OCI-LY3 (cell line): ENCODE measurements at regions not wholly inside any gene's neighbourhood (a gene's known extent, or its start where the extent isn't known, plus 50 kb on each side); places are given as distances from the start of the nearest gene placed in this dataset.

Source experiments
- EZH2phosphoT487 ChIP-seq: fragments of 200-600 bp; shearing (Covaris generic); IDR thresholded peaks from 2 replicates; pipeline ENCODE4 v1.6.1; 2018; ENCODE audit warnings: antibody characterized with exemption, mixed run types, low read depth
- TF ChIP-seq, protein P1 (sequence below): fragments of 200-600, 300-600 bp; sonication (generic); IDR thresholded peaks from 2 replicates; pipeline ENCODE4 v1.5.1; 2014; ENCODE audit warnings: antibody characterized with exemption, low read length, low read depth

DNA sequence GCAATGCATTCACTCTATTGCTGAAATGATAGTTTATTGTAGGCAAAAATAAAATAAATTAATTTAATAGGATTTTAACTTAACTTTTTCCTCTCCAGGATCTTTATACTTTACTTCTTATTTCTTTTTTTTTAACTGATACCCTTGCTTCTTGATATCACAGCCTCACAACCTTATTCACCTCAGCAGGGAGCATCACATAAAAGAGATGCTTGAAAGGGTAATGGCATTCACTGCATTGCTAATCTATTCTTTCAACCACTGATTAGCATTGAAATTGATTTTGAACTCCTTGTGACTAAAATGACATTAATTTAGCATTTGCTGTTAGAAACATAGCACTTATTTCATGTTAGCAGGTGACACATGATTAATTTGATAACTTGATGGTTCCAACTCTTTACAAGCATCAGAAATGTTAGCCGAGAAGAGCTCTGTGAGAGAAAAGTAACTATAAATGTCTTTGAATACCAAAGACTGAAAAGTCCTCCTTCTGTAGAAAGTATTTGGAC is 689.5 kb upstream of the MGAT4C start:
- TF ChIP-seq, protein P1, sequence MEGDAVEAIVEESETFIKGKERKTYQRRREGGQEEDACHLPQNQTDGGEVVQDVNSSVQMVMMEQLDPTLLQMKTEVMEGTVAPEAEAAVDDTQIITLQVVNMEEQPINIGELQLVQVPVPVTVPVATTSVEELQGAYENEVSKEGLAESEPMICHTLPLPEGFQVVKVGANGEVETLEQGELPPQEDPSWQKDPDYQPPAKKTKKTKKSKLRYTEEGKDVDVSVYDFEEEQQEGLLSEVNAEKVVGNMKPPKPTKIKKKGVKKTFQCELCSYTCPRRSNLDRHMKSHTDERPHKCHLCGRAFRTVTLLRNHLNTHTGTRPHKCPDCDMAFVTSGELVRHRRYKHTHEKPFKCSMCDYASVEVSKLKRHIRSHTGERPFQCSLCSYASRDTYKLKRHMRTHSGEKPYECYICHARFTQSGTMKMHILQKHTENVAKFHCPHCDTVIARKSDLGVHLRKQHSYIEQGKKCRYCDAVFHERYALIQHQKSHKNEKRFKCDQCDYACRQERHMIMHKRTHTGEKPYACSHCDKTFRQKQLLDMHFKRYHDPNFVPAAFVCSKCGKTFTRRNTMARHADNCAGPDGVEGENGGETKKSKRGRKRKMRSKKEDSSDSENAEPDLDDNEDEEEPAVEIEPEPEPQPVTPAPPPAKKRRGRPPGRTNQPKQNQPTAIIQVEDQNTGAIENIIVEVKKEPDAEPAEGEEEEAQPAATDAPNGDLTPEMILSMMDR: no peak
- TF ChIP-seq EZH2phosphoT487: no peak
